Adrenal gland (tissue), 9 donors: ENCODE measurements at regions not wholly inside any gene's neighbourhood (a gene's known extent, or its start where the extent isn't known, plus 50 kb on each side); places are given as distances from the start of the nearest gene placed in this dataset.

Experiments
- DNase-seq, 7 donors: peaks; one replicate each; pipeline ENCODE4 v3.0.0-alpha.2; 2019 to 2020
- H3K27ac ChIP-seq, 5 donors: fragments of 200-600 bp; sonication (generic) in 4 of 5; 1 replicate in 3 of 5; 2 replicates in 2 of 5; pipeline versions ENCODE4 v1.5.1 to v1.8.0; 2016 to 2020; ENCODE audit warnings: mild to moderate bottlenecking in 1 of 5
- H3K27me3 ChIP-seq: fragments of 200-600 bp; 2 replicates; pipeline ENCODE4 v1.8.0; 2021
- H3K36me3 ChIP-seq, 2 donors: fragments of 200-600 bp; replicated peaks in 1 of 2; 1 replicate in 1 of 2; 2 replicates in 1 of 2; pipeline versions ENCODE4 v1.5.1 to v1.8.0; 2018 to 2022
- H3K4me1 ChIP-seq, 2 donors: fragments of 200-600 bp; replicated peaks in 1 of 2; 1 replicate in 1 of 2; 2 replicates in 1 of 2; pipeline versions ENCODE4 v1.5.1 to v1.8.0; 2018 to 2021
- H3K4me3 ChIP-seq, 4 donors: fragments of 200-600 bp; sonication (generic) in 3 of 4; one replicate each; pipeline ENCODE4 v1.5.1; 2016 to 2018
- H3K9me3 ChIP-seq, 3 donors: fragments of 200-600 bp; sonication (generic) in 1 of 3; replicated peaks in 1 of 3; 1 replicate in 2 of 3; 2 replicates in 1 of 3; pipeline versions ENCODE4 v1.5.1 to v1.8.0; 2016 to 2021
- CTCF ChIP-seq, 6 experiments: fragments of 450-650 bp in 4 of 6; fragments of 200-600 bp in 2 of 6; sonication (generic) in 1 of 6; IDR thresholded peaks; 1 replicate in 5 of 6; 2 replicates in 1 of 6; pipeline versions ENCODE4 v1.5.1 to v1.8.0; 2016 to 2021; ENCODE audit warnings: antibody characterized with exemption in 6 of 6, mild to moderate bottlenecking in 2 of 6, moderate library complexity in 1 of 6
- POLR2A ChIP-seq, 2 donors: fragments of 450-650 bp; IDR thresholded peaks; one replicate each; pipeline ENCODE4 v1.6.1; 2017; ENCODE audit warnings: antibody characterized with exemption in 2 of 2, mild to moderate bottlenecking in 2 of 2, moderate library complexity in 1 of 2
- WGBS, 4 donors: extraction: QIAGEN DNeasy Blood & Tissue Kit in 2 of 4; methylation state at CpG; one replicate each; pipeline versions ENCODE4 v1.1.5 to v1.1.7; 2013 to 2017; 5-methylcytosine and 5-hydroxymethylcytosine counted together
- intact Hi-C, 2 donors: fragments of 100-400 bp; cut with DNase I; formaldehyde crosslinking; loops; one replicate each; pipeline versions ENCODE4 v1.14.1 to v1.15.0; 2022 to 2023
- donor health status: healthy with polysubstance abuse.
- donor health status: Bipolar disorder and iron deficiency.
- donor health status: DM: yes; HTN: yes; CAD: no.
- donor health status: DM: no; HTN: no; CAD: no.
- donor health status: DM: no; HTN: no; CAD: no.

- WGBS, 4 donors, result 83 to 95% (median 88%) methylated on average over 1 of the region's 1 CpG
- no peak for DNase-seq
- Histone ChIP-seq H3K4me3 (no peak overlapping the region), H3K4me1 (no peaks in the 10 kb centered on the region), H3K27ac (no peak overlapping the region), H3K9me3 (no peaks in the 10 kb centered on the region), H3K27me3 (no peaks in the 10 kb centered on the region), H3K36me3 (no peaks in the 10 kb centered on the region)
- intact Hi-C loops, result no loop called here
- TF ChIP-seq POLR2A (IDR thresholded peaks at IDR 0.05) (no peak), CTCF (IDR thresholded peaks at IDR 0.05) (no peak)
These were observed 220.0 kb downstream of the CMPK2 start for GRCh38 chr2:6645672-6646071.

DNA sequence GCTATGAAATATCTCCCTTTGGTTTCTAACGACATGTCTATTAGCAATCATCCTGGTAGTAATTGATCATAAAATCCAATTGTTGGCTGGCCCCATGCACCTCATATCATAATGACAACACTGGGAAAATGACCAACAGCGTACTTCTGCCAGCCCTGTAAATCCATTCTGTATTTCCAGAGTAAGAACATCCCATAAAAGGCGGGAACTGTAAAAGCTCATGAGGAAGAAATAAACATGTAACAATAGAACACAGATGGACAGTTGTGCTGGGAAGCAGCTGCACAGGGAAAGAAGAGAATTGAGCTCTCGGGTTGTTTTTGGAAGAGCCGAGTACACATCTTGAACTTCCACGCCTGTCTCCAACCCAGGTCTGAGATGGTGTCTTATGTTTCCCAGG is 218.7 kb downstream of the CMPK2 start:
- Histone ChIP-seq H3K27ac (no peak overlapping the region), H3K27me3 (no peaks in the 10 kb centered on the region), H3K4me3 (no peak overlapping the region), H3K9me3 (no peaks in the 10 kb centered on the region), H3K4me1 (no peaks in the 10 kb centered on the region), H3K36me3 (no peaks in the 10 kb centered on the region)
- intact Hi-C loops, result no loop called here
- no peak for TF ChIP-seq POLR2A (IDR thresholded peaks at IDR 0.05)
- no peak for TF ChIP-seq CTCF (IDR thresholded peaks at IDR 0.05)
- no peak for DNase-seq
- 60 to 77% (median 67%) methylated on average over 6 of the region's 6 CpGs for WGBS, 4 donors

- H3K4me3 ChIP-seq, result no peak overlapping the region
- intact Hi-C loops, result no loop called here
- no peak for DNase-seq
- no peak overlapping the region for H3K27ac ChIP-seq
- no peaks in the 10 kb centered on the region for H3K4me1 ChIP-seq
- H3K9me3 ChIP-seq, result no peaks in the 10 kb centered on the region
- TF ChIP-seq POLR2A (IDR thresholded peaks at IDR 0.05) (no peak), CTCF (IDR thresholded peaks at IDR 0.05) (no peak)
- H3K27me3 ChIP-seq, result no peaks in the 10 kb centered on the region
- 61 to 67% (median 65%) methylated on average over 6 of the region's 6 CpGs for WGBS, 4 donors
- H3K36me3 ChIP-seq, result no peaks in the 10 kb centered on the region
These were observed 217.0 kb downstream of the CMPK2 start for GRCh38 chr2:6648596-6649247.

DNA sequence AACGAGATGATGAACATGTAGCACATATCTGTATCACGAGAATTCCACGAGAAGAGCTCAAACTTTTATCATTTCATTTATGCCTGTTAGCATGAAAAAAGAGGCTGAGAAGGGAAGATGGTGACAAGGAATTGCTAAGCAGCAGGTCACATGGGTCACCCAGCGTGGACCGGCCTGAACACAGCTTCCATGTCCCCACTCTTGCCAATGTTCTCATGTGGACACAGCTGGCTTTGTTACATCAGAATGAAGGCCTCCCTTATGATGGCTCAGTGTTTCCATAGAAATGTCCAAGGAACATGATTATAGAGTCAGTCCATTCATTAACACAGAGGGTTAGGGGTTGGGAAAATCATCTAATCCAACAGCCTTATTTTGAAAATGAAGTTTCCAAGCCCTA is 215.4 kb downstream of the CMPK2 start:
- WGBS, 4 donors, result 77 to 88% (median 81%) methylated on average over 5 of the region's 5 CpGs
- DNase-seq, result no peak
- TF ChIP-seq CTCF (IDR thresholded peaks at IDR 0.05) (no peak), POLR2A (IDR thresholded peaks at IDR 0.05) (no peak)
- Histone ChIP-seq H3K4me3 (no peak overlapping the region), H3K4me1 (no peaks in the 10 kb centered on the region), H3K36me3 (no peaks in the 10 kb centered on the region), H3K27me3 (no peaks in the 10 kb centered on the region), H3K9me3 (no peaks in the 10 kb centered on the region), H3K27ac (no peak overlapping the region)
- intact Hi-C loops, result no loop called here
